Mucosa of descending colon (tissue), 3 donors: ENCODE measurements at regions not wholly inside any gene's neighbourhood (a gene's known extent, or its start where the extent isn't known, plus 50 kb on each side); places are given as distances from the start of the nearest gene placed in this dataset.

ENCODE experiments used
- ATAC-seq: fragments of 200-7000 bp; cut with Tn5 transposase; one replicate; pipeline ENCODE4 v1.9.1; 2020; ENCODE audit warnings: mild to moderate bottlenecking, moderate library complexity
- DNase-seq, 3 donors: peaks; one replicate each; pipeline ENCODE4 v3.0.0-alpha.2; 2020
- H3K36me3 ChIP-seq: fragments of 200-600 bp; one replicate; pipeline ENCODE4 v1.8.0; 2021; ENCODE audit warnings: low read depth, mild to moderate bottlenecking
- H3K4me1 ChIP-seq: fragments of 200-600 bp; one replicate; pipeline ENCODE4 v1.8.0; 2021; ENCODE audit warnings: low read depth, mild to moderate bottlenecking
- H3K4me3 ChIP-seq: fragments of 200-600 bp; one replicate; pipeline ENCODE4 v1.8.0; 2021; ENCODE audit warnings: mild to moderate bottlenecking
- H3K9me3 ChIP-seq: fragments of 200-600 bp; one replicate; pipeline ENCODE4 v1.8.0; 2021; ENCODE audit warnings: mild to moderate bottlenecking
- CTCF ChIP-seq: fragments of 200-600 bp; IDR thresholded peaks from one replicate; pipeline ENCODE4 v1.8.0; 2022; ENCODE audit warnings: antibody characterized with exemption, mild to moderate bottlenecking
- intact Hi-C, 2 donors: fragments of 100-400 bp; cut with DNase I in 1 of 2; cut with micrococcal nuclease in 1 of 2; formaldehyde crosslinking; loops; one replicate each; pipeline versions ENCODE4 v1.11.0 to v1.11.1; 2022; cut with DNase I, micrococcal nuclease
- donor health status: DM: no; HTN: no; CAD: no; lungs with moderate emphysema.
- donor health status: DM: no; HTN: no; CAD: no.
- donor health status: DM: no; HTN: yes; CAD: no.

- ATAC-seq (no peak), DNase-seq (no peak)
- no peak overlapping the region for H3K4me3 ChIP-seq
- no peak for TF ChIP-seq CTCF
- H3K36me3 ChIP-seq = no peaks in the 10 kb centered on the region
- no peaks in the 10 kb centered on the region for H3K4me1 ChIP-seq
- intact Hi-C loops = no loop called here
- H3K9me3 ChIP-seq = no peaks in the 10 kb centered on the region
Measured at GRCh38 chr16:62846399-62847057, 810.3 kb upstream of the CDH8 start.

GRCh38 chr16:62832214-62832613, 796.0 kb upstream of the CDH8 start:
- ATAC-seq = no peak
- no peak for TF ChIP-seq CTCF
- no peak for DNase-seq
- Histone ChIP-seq H3K36me3 (no peaks in the 10 kb centered on the region), H3K4me1 (no peaks in the 10 kb centered on the region), H3K4me3 (no peak overlapping the region), H3K9me3 (no peaks in the 10 kb centered on the region)
- intact Hi-C loops = no loop called here

- no peak for ATAC-seq
- no peak for TF ChIP-seq CTCF
- no peaks in the 10 kb centered on the region for H3K36me3 ChIP-seq
- intact Hi-C loops = no loop called here
- H3K9me3 ChIP-seq = no peaks in the 10 kb centered on the region
- H3K4me1 ChIP-seq = no peaks in the 10 kb centered on the region
- DNase-seq = no peak
- H3K4me3 ChIP-seq = no peak overlapping the region
Measured at GRCh38 chr16:62831235-62831850, 795.1 kb upstream of the CDH8 start.

- intact Hi-C loops = no loop called here
- no peak for ATAC-seq
- Histone ChIP-seq H3K36me3 (no peaks in the 10 kb centered on the region), H3K4me3 (no peak overlapping the region), H3K9me3 (no peaks in the 10 kb centered on the region), H3K4me1 (no peaks in the 10 kb centered on the region)
- TF ChIP-seq CTCF = no peak
- DNase-seq = no peak
Measured at GRCh38 chr16:62829607-62830006, 793.4 kb upstream of the CDH8 start.

- ATAC-seq (no peak), DNase-seq (no peak)
- no peak for TF ChIP-seq CTCF
- Histone ChIP-seq H3K9me3 (no peaks in the 10 kb centered on the region), H3K36me3 (no peaks in the 10 kb centered on the region), H3K4me3 (no peak overlapping the region), H3K4me1 (no peaks in the 10 kb centered on the region)
- intact Hi-C loops = no loop called here
Measured at GRCh38 chr16:62829084-62829483, 792.8 kb upstream of the CDH8 start.
